ENCODE measurements at regions not wholly inside any gene's neighbourhood (a gene's known extent, or its start where the extent isn't known, plus 50 kb on each side); places are given as distances from the start of the nearest gene placed in this dataset.

- TF ChIP-seq CTCF (IDR thresholded peaks at IDR 0.05): no peak
- Histone ChIP-seq H3K9me3 (no peaks in the 10 kb centered on the region), H3K27ac (no peak overlapping the region), H3K4me1 (no peaks in the 10 kb centered on the region), H3K4me3 (no peak overlapping the region), H3K27me3 (no peaks in the 10 kb centered on the region), H3K36me3 (no peaks in the 10 kb centered on the region)
- no peak for DNase-seq (ENCODE audit: low spot score in 2 of 2)
- intact Hi-C loops (cut with DNase I): no loop called here
Measured at GRCh38 chr3:110236976-110237610, 834.5 kb upstream of the NECTIN3 start.

- TF ChIP-seq CTCF (IDR thresholded peaks at IDR 0.05): no peak
- DNase-seq (ENCODE audit: low spot score in 2 of 2): no peak
- intact Hi-C loops (cut with DNase I): no loop called here
Measured at GRCh38 chr3:110243081-110243480, 828.5 kb upstream of the NECTIN3 start.

GRCh38 chr3:110246796-110247376, 824.7 kb upstream of the NECTIN3 start:
- Histone ChIP-seq H3K9me3 (no peaks in the 10 kb centered on the region), H3K36me3 (no peaks in the 10 kb centered on the region), H3K4me3 (no peak overlapping the region), H3K27me3 (no peaks in the 10 kb centered on the region), H3K4me1 (no peaks in the 10 kb centered on the region), H3K27ac (no peak overlapping the region)
- intact Hi-C loops (cut with DNase I): no loop called here
- DNase-seq (ENCODE audit: low spot score in 2 of 2): no peak
- TF ChIP-seq CTCF (IDR thresholded peaks at IDR 0.05): no peak

More at GRCh38 chr3:110243081-110243480, 828.5 kb upstream of the NECTIN3 start:
- Histone ChIP-seq H3K27ac (no peak overlapping the region), H3K4me3 (no peak overlapping the region), H3K36me3 (no peaks in the 10 kb centered on the region), H3K9me3 (no peaks in the 10 kb centered on the region), H3K4me1 (no peaks in the 10 kb centered on the region), H3K27me3 (no peaks in the 10 kb centered on the region)

GRCh38 chr3:110248666-110249065, 823.0 kb upstream of the NECTIN3 start:
- no peak for TF ChIP-seq CTCF (IDR thresholded peaks at IDR 0.05)
- intact Hi-C loops (cut with DNase I): no loop called here
- no peak for DNase-seq (ENCODE audit: low spot score in 2 of 2)
- Histone ChIP-seq H3K4me3 (no peak overlapping the region), H3K27me3 (no peaks in the 10 kb centered on the region), H3K27ac (no peak overlapping the region), H3K9me3 (no peaks in the 10 kb centered on the region), H3K36me3 (no peaks in the 10 kb centered on the region), H3K4me1 (no peaks in the 10 kb centered on the region)

- intact Hi-C loops (cut with DNase I): no loop called here
- no peaks in the 10 kb centered on the region for H3K4me1 ChIP-seq
- no peaks in the 10 kb centered on the region for H3K27me3 ChIP-seq
- TF ChIP-seq CTCF (IDR thresholded peaks at IDR 0.05): no peak
- no peak overlapping the region for H3K27ac ChIP-seq
- no peaks in the 10 kb centered on the region for H3K36me3 ChIP-seq
- no peak overlapping the region for H3K4me3 ChIP-seq
- no peaks in the 10 kb centered on the region for H3K9me3 ChIP-seq
- no peak for DNase-seq (ENCODE audit: low spot score in 2 of 2)
Measured at GRCh38 chr3:110253794-110254193, 817.8 kb upstream of the NECTIN3 start.
